Neural cell (in vitro differentiated cells): ENCODE measurements at regions not wholly inside any gene's neighbourhood (a gene's known extent, or its start where the extent isn't known, plus 50 kb on each side); places are given as distances from the start of the nearest gene placed in this dataset.

Experiments
- H2AFZ ChIP-seq: fragments of 200-600, 300-800 bp; sonication (generic), shearing (Covaris generic); 2 replicates; pipeline ENCODE4 v1.6.0; 2014; ENCODE audit warnings: low read depth, mild to moderate bottlenecking, antibody characterized with exemption, low read length, moderate library complexity
- H3F3A ChIP-seq: fragments of 200-600 bp; shearing (Covaris generic); 2 replicates; pipeline ENCODE4 v1.6.1; 2016; ENCODE audit warnings: mild to moderate bottlenecking, moderate library complexity, mixed read lengths, antibody characterized with exemption, low read length; ENCODE audit not compliant: insufficient read depth, poor library complexity, severe bottlenecking
- H3K27ac ChIP-seq: fragments of 200-600, 300-800 bp; sonication (generic), shearing (Covaris generic); 2 replicates; pipeline ENCODE4 v1.5.1; 2014; ENCODE audit warnings: mild to moderate bottlenecking, low read length, moderate library complexity
- H3K27me3 ChIP-seq: fragments of 300-800, 200-600 bp; sonication (generic), shearing (Covaris generic); 2 replicates; pipeline ENCODE4 v1.6.0; 2014; ENCODE audit warnings: mild to moderate bottlenecking, low read depth, low read length, moderate library complexity; ENCODE audit not compliant: insufficient read depth
- H3K36me3 ChIP-seq: fragments of 300-800, 200-600 bp; sonication (generic), shearing (Covaris generic); 2 replicates; pipeline ENCODE4 v1.5.1; 2014; ENCODE audit warnings: mild to moderate bottlenecking, antibody characterized with exemption, low read length, moderate library complexity; ENCODE audit not compliant: insufficient read depth
- H3K4me2 ChIP-seq: fragments of 300-800, 200-600 bp; sonication (generic), shearing (Covaris generic); 2 replicates; pipeline ENCODE4 v1.6.0; 2014; ENCODE audit warnings: mild to moderate bottlenecking, low read length
- H3K4me3 ChIP-seq: fragments of 300-800, 200-600 bp; sonication (generic), shearing (Covaris generic); 2 replicates; pipeline ENCODE4 v1.5.1; 2014; ENCODE audit warnings: mild to moderate bottlenecking, low read length, moderate library complexity
- H3K79me2 ChIP-seq: fragments of 200-600 bp; shearing (Covaris generic); replicated peaks from 2 replicates; pipeline ENCODE4 v1.6.0; 2014; ENCODE audit warnings: mild to moderate bottlenecking, low read length, moderate library complexity; ENCODE audit not compliant: insufficient read depth
- H3K9ac ChIP-seq: fragments of 300-800, 200-600 bp; sonication (generic), shearing (Covaris generic); 2 replicates; pipeline ENCODE4 v1.6.1; 2016; ENCODE audit warnings: mild to moderate bottlenecking, low read length, mixed read lengths
- H3K9me2 ChIP-seq: fragments of 200-600 bp; shearing (Covaris generic); 2 replicates; pipeline ENCODE4 v1.6.1; 2016; ENCODE audit warnings: mild to moderate bottlenecking, low read length, mixed read lengths; ENCODE audit not compliant: insufficient read depth
- H3K9me3 ChIP-seq: fragments of 200-600, 300-800 bp; sonication (generic), shearing (Covaris generic); 2 replicates; pipeline ENCODE4 v1.6.1; 2016; ENCODE audit warnings: mild to moderate bottlenecking, mixed run types, low read length, moderate library complexity, mixed read lengths
- H4K20me1 ChIP-seq: fragments of 200-600 bp; shearing (Covaris generic); 2 replicates; pipeline ENCODE4 v1.6.1; 2016; ENCODE audit warnings: mild to moderate bottlenecking, mixed run types; ENCODE audit not compliant: insufficient read depth
- EP300 ChIP-seq: fragments of 450-650 bp; conservative IDR thresholded peaks from 2 replicates; pipeline ENCODE4 v1.6.1; 2014; ENCODE audit warnings: antibody characterized with exemption, mild to moderate bottlenecking, moderate library complexity; ENCODE audit not compliant: poor library complexity, severe bottlenecking
- EZH2 ChIP-seq: fragments of 200-600, 300-800 bp; shearing (Covaris generic), sonication (generic); IDR thresholded peaks from 2 replicates; pipeline ENCODE4 v1.6.1; 2014; ENCODE audit warnings: antibody characterized with exemption, low read length, borderline replicate concordance, mild to moderate bottlenecking; ENCODE audit not compliant: insufficient read depth, poor library complexity, severe bottlenecking
- MXI1 ChIP-seq: fragments of 450-650 bp; conservative IDR thresholded peaks from 2 replicates; pipeline ENCODE4 v1.6.1; 2014; ENCODE audit warnings: antibody characterized with exemption, mild to moderate bottlenecking; ENCODE audit not compliant: poor library complexity, severe bottlenecking
- POLR2AphosphoS5 ChIP-seq: IDR thresholded peaks from 2 replicates; pipeline ENCODE4 v1.6.1; 2012
- RAD21 ChIP-seq: fragments of 450-650 bp; conservative IDR thresholded peaks from 2 replicates; pipeline ENCODE4 v1.6.1; 2014; ENCODE audit warnings: antibody characterized with exemption, mild to moderate bottlenecking, moderate library complexity
- SMC3 ChIP-seq: fragments of 450-650 bp; conservative IDR thresholded peaks from 2 replicates; pipeline ENCODE4 v1.6.1; 2014; ENCODE audit warnings: antibody characterized with exemption, mild to moderate bottlenecking, moderate library complexity; ENCODE audit not compliant: poor library complexity
- TAF1 ChIP-seq: IDR thresholded peaks from 2 replicates; pipeline ENCODE4 v1.6.1; 2012; ENCODE audit warnings: low read depth
- TF ChIP-seq, protein P1 (sequence below): fragments of 450-650 bp; IDR thresholded peaks from 2 replicates; pipeline ENCODE4 v1.5.1; 2014; ENCODE audit warnings: antibody characterized with exemption, mild to moderate bottlenecking, moderate library complexity; ENCODE audit not compliant: poor library complexity, severe bottlenecking
- TF ChIP-seq, protein P2 (sequence below): IDR thresholded peaks from 2 replicates; pipeline ENCODE4 v1.6.1; 2012; ENCODE audit warnings: borderline replicate concordance

- Histone ChIP-seq H4K20me1 (no peaks in the 10 kb centered on the region), H3K9me2 (no peaks in the 10 kb centered on the region), H3K27me3 (no peaks in the 10 kb centered on the region), H3K4me2 (no peak overlapping the region), H3K27ac (no peak overlapping the region), H3K9me3 (no peaks in the 10 kb centered on the region), H3F3A (no peaks in the 10 kb centered on the region), H3K4me3 (no peak overlapping the region), H2AFZ (no peak overlapping the region), H3K36me3 (no peaks in the 10 kb centered on the region), H3K9ac (no peak overlapping the region), H3K79me2 (no peaks in the 10 kb centered on the region)
- TF ChIP-seq EP300 (no peak), SMC3 (no peak), RAD21 (no peak), MXI1 (no peak), TAF1 (no peak), EZH2 (no peak), POLR2AphosphoS5 (no peak)
- TF ChIP-seq, protein P1, sequence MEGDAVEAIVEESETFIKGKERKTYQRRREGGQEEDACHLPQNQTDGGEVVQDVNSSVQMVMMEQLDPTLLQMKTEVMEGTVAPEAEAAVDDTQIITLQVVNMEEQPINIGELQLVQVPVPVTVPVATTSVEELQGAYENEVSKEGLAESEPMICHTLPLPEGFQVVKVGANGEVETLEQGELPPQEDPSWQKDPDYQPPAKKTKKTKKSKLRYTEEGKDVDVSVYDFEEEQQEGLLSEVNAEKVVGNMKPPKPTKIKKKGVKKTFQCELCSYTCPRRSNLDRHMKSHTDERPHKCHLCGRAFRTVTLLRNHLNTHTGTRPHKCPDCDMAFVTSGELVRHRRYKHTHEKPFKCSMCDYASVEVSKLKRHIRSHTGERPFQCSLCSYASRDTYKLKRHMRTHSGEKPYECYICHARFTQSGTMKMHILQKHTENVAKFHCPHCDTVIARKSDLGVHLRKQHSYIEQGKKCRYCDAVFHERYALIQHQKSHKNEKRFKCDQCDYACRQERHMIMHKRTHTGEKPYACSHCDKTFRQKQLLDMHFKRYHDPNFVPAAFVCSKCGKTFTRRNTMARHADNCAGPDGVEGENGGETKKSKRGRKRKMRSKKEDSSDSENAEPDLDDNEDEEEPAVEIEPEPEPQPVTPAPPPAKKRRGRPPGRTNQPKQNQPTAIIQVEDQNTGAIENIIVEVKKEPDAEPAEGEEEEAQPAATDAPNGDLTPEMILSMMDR, result no peak
- TF ChIP-seq, protein P2, sequence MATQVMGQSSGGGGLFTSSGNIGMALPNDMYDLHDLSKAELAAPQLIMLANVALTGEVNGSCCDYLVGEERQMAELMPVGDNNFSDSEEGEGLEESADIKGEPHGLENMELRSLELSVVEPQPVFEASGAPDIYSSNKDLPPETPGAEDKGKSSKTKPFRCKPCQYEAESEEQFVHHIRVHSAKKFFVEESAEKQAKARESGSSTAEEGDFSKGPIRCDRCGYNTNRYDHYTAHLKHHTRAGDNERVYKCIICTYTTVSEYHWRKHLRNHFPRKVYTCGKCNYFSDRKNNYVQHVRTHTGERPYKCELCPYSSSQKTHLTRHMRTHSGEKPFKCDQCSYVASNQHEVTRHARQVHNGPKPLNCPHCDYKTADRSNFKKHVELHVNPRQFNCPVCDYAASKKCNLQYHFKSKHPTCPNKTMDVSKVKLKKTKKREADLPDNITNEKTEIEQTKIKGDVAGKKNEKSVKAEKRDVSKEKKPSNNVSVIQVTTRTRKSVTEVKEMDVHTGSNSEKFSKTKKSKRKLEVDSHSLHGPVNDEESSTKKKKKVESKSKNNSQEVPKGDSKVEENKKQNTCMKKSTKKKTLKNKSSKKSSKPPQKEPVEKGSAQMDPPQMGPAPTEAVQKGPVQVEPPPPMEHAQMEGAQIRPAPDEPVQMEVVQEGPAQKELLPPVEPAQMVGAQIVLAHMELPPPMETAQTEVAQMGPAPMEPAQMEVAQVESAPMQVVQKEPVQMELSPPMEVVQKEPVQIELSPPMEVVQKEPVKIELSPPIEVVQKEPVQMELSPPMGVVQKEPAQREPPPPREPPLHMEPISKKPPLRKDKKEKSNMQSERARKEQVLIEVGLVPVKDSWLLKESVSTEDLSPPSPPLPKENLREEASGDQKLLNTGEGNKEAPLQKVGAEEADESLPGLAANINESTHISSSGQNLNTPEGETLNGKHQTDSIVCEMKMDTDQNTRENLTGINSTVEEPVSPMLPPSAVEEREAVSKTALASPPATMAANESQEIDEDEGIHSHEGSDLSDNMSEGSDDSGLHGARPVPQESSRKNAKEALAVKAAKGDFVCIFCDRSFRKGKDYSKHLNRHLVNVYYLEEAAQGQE, result no peak
These were observed 347.7 kb downstream of the CHSY3 start for GRCh38 chr5:130251931-130252330.

GRCh38 chr5:130243641-130244040 is 339.4 kb downstream of the CHSY3 start:
- Histone ChIP-seq H3F3A (no peaks in the 10 kb centered on the region), H3K79me2 (no peaks in the 10 kb centered on the region), H3K27ac (no peak overlapping the region), H3K27me3 (no peaks in the 10 kb centered on the region), H3K36me3 (no peaks in the 10 kb centered on the region), H3K4me2 (no peak overlapping the region), H3K4me3 (no peak overlapping the region), H3K9ac (no peak overlapping the region), H3K9me2 (no peaks in the 10 kb centered on the region), H2AFZ (no peak overlapping the region), H4K20me1 (no peaks in the 10 kb centered on the region), H3K9me3 (no peaks in the 10 kb centered on the region)
- TF ChIP-seq EP300 (no peak), TAF1 (no peak), RAD21 (no peak), POLR2AphosphoS5 (no peak), SMC3 (no peak), EZH2 (no peak), MXI1 (no peak)
- TF ChIP-seq, protein P2, result no peak
- TF ChIP-seq, protein P1, result no peak
